ENCODE measurements at regions not wholly inside any gene's neighbourhood (a gene's known extent, or its start where the extent isn't known, plus 50 kb on each side); places are given as distances from the start of the nearest gene placed in this dataset.
A peak's percentile ranks its signal among the peaks of the same experiment; 100 is the strongest.

- ATAC-seq = no peak
- no peak for TF ChIP-seq CTCF (IDR thresholded peaks at IDR 0.05)
- Histone ChIP-seq H3K4me1 (no peaks in the 10 kb centered on the region), H3K36me3 (no peaks in the 10 kb centered on the region), H3K4me3 (no peak overlapping the region), H3K27me3 (no peaks in the 10 kb centered on the region), H3K27ac (no peak overlapping the region), H3K9me3 (no peaks in the 10 kb centered on the region)
- no peak for DNase-seq
- intact Hi-C loops (cut with DNase I) = no loop called here
Measured at GRCh38 chrX:40316502-40316901, 218.7 kb upstream of the BCOR start.

GRCh38 chrX:40314070-40314469, 216.3 kb upstream of the BCOR start:
- Histone ChIP-seq H3K4me1 (no peaks in the 10 kb centered on the region), H3K36me3 (no peaks in the 10 kb centered on the region), H3K9me3 (no peaks in the 10 kb centered on the region), H3K4me3 (no peak overlapping the region), H3K27ac (no peak overlapping the region), H3K27me3 (no peaks in the 10 kb centered on the region)
- intact Hi-C loops (cut with DNase I) = no loop called here
- DNase-seq = no peak
- no peak for TF ChIP-seq CTCF (IDR thresholded peaks at IDR 0.05)
- ATAC-seq = peak; percentile 40

GRCh38 chrX:40313269-40313668, 215.5 kb upstream of the BCOR start:
- Histone ChIP-seq H3K27ac (no peak overlapping the region), H3K4me3 (no peak overlapping the region), H3K36me3 (no peaks in the 10 kb centered on the region), H3K9me3 (no peaks in the 10 kb centered on the region), H3K27me3 (no peaks in the 10 kb centered on the region), H3K4me1 (no peaks in the 10 kb centered on the region)
- intact Hi-C loops (cut with DNase I) = no loop called here
- no peak for DNase-seq
- ATAC-seq = no peak
- TF ChIP-seq CTCF (IDR thresholded peaks at IDR 0.05) = no peak

- no peaks in the 10 kb centered on the region for H3K36me3 ChIP-seq
- no peak overlapping the region for H3K27ac ChIP-seq
- no peak overlapping the region for H3K4me3 ChIP-seq
- intact Hi-C loops (cut with DNase I) = no loop called here
- no peaks in the 10 kb centered on the region for H3K9me3 ChIP-seq
- H3K27me3 ChIP-seq = no peaks in the 10 kb centered on the region
- no peak for TF ChIP-seq CTCF (IDR thresholded peaks at IDR 0.05)
- no peaks in the 10 kb centered on the region for H3K4me1 ChIP-seq
- DNase-seq (no peak), ATAC-seq (no peak)
Measured at GRCh38 chrX:40310447-40310846, 212.7 kb upstream of the BCOR start.

- Histone ChIP-seq H3K36me3 (no peaks in the 10 kb centered on the region), H3K4me3 (no peak overlapping the region), H3K4me1 (no peaks in the 10 kb centered on the region), H3K9me3 (no peaks in the 10 kb centered on the region), H3K27me3 (no peaks in the 10 kb centered on the region), H3K27ac (no peak overlapping the region)
- intact Hi-C loops (cut with DNase I) = no loop called here
- TF ChIP-seq CTCF (IDR thresholded peaks at IDR 0.05) = no peak
- no peak for ATAC-seq
- DNase-seq = no peak
Measured at GRCh38 chrX:40310016-40310415, 212.3 kb upstream of the BCOR start.

Measured in left lung (tissue), 4 donors.